ENCODE measurements at regions not wholly inside any gene's neighbourhood (a gene's known extent, or its start where the extent isn't known, plus 50 kb on each side); places are given as distances from the start of the nearest gene placed in this dataset.
A peak's percentile ranks its signal among the peaks of the same experiment; 100 is the strongest.

GRCh38 chr5:45774528-45774927 is 78.3 kb upstream of the HCN1 start:
- no peak overlapping the region for H3K9ac ChIP-seq (replicated peaks in 1 of 4; ENCODE audit: extremely low read depth in 1 of 4, low read depth in 3 of 4, low read length in 3 of 4)
- H3K23ac ChIP-seq (ENCODE audit: insufficient read length): no peak overlapping the region
- H2AFZ ChIP-seq (ENCODE audit: low read length): no peak overlapping the region
- H3K27ac ChIP-seq (ENCODE audit: low read depth, low read length): no peak overlapping the region
- H4K20me1 ChIP-seq (replicated peaks in 1 of 2; ENCODE audit: control insufficient read depth in 1 of 2, insufficient read depth in 2 of 2, low read length in 2 of 2): no peaks in the 10 kb centered on the region
- no peaks in the 10 kb centered on the region for H3K27me3 ChIP-seq (replicated peaks in 1 of 4; ENCODE audit: control insufficient read depth in 3 of 4, extremely low read depth in 1 of 4, insufficient read depth in 3 of 4, low read length in 3 of 4)
- H3K9me3 ChIP-seq (ENCODE audit: insufficient read depth in 2 of 2, low read depth in 1 of 2, low read length in 1 of 2): no peaks in the 10 kb centered on the region
- no peak overlapping the region for H2BK15ac ChIP-seq (ENCODE audit: low read length)
- FAIRE-seq (no peak), DNase-seq (ENCODE audit: low read depth in 1 of 2, low spot score in 2 of 2) (no peak)
- no peak overlapping the region for H2BK120ac ChIP-seq (replicated peaks; ENCODE audit: low read depth, low read length)
- H3K56ac ChIP-seq (replicated peaks; ENCODE audit: insufficient read length, low read depth, low read length): no peak overlapping the region
- ChIA-PET CTCF (ENCODE audit: partially characterized antibody) (interaction anchor here (0.6 to 1.6 kb wide), 5 partner anchors 8 to 134 kb away, joined by 3 to 5 read pairs (median 3); no protein-coding TSS in a partner anchor), POLR2A (ENCODE audit: partially characterized antibody) (no interaction called here)
- no peak overlapping the region for H2BK5ac ChIP-seq (ENCODE audit: low read depth, low read length)
- H2AK5ac ChIP-seq (ENCODE audit: low read depth, low read length): no peak overlapping the region
- H3K23me2 ChIP-seq (ENCODE audit: low read depth, low read length): no peaks in the 10 kb centered on the region
- no peak overlapping the region for H3K4ac ChIP-seq (replicated peaks; ENCODE audit: insufficient read length, low read depth, low read length)
- no peak overlapping the region for H4K8ac ChIP-seq (ENCODE audit: extremely low read depth, insufficient read depth, low read length)
- H3K4me2 ChIP-seq (ENCODE audit: insufficient read depth in 1 of 2, low read depth in 2 of 2, low read length in 2 of 2): no peak overlapping the region
- no peaks in the 10 kb centered on the region for H3K79me1 ChIP-seq (ENCODE audit: low read depth, low read length)
- H3K4me1 ChIP-seq (replicated peaks in 1 of 4; ENCODE audit: control insufficient read depth in 3 of 4, insufficient read depth in 4 of 4, low read length in 3 of 4): no peaks in the 10 kb centered on the region
- H2BK20ac ChIP-seq (ENCODE audit: low read length): no peak overlapping the region
- H3K18ac ChIP-seq (ENCODE audit: extremely low read depth, low read length): no peak overlapping the region
- no peak overlapping the region for H4K91ac ChIP-seq (replicated peaks; ENCODE audit: insufficient read length, low read length)
- 82% methylated on average over 1 of the region's 1 CpG; no CpG with 5 or more reads in 1 of the 2 experiments for WGBS, 2 experiments (ENCODE audit: extremely low coverage in 1 of 2, insufficient coverage in 1 of 2, insufficient read length in 1 of 2, insufficient replicate concordance in 2 of 2, low coverage in 1 of 2, low lambda C conversion rate in 2 of 2, missing lambda C conversion rate in 1 of 2)
- no peak for TF ChIP-seq BCL11A (IDR thresholded peaks at IDR 0.05; ENCODE audit: low read depth in 2 of 2, low read length in 2 of 2)
- TF ChIP-seq RAD21 (IDR thresholded peaks at IDR 0.05 in 1 of 2, conservative IDR thresholded peaks at IDR 0.05 in 1 of 2; ENCODE audit: low read depth in 2 of 2, low read length in 2 of 2): peak in 1 of 2 experiments; percentile 57; a peak in 3 of 4 replicates
- no peak for TF ChIP-seq SIX5 (IDR thresholded peaks at IDR 0.05; ENCODE audit: low read depth, low read length)
- TF ChIP-seq CEBPB (IDR thresholded peaks at IDR 0.05; ENCODE audit: low read depth, low read length): no peak
- no peak for TF ChIP-seq BRCA1 (IDR thresholded peaks at IDR 0.05; ENCODE audit: low read depth, low read length)
- TF ChIP-seq KDM4A (IDR thresholded peaks at IDR 0.05; ENCODE audit: low read depth, low read length, severe bottlenecking): no peak
- no peak for TF ChIP-seq ATF2 (IDR thresholded peaks at IDR 0.05; ENCODE audit: low read length)
- peak in 1 of 3 experiments; percentile 28; a peak in 2 of 4 replicates for TF ChIP-seq CTCF (IDR thresholded peaks at IDR 0.05; ENCODE audit: control extremely low read depth in 1 of 3, insufficient read depth in 1 of 3, low read depth in 1 of 3, low read length in 3 of 3)
- TF ChIP-seq HDAC2 (IDR thresholded peaks at IDR 0.05; ENCODE audit: borderline replicate concordance in 1 of 2, low read depth in 2 of 2, low read length in 2 of 2): no peak
- no peak overlapping the region for H3K14ac ChIP-seq (ENCODE audit: insufficient read length)
- H3K36me3 ChIP-seq (ENCODE audit: control insufficient read depth in 2 of 4, insufficient read depth in 4 of 4, low read length in 3 of 4): no peaks in the 10 kb centered on the region
- H3K4me3 ChIP-seq (ENCODE audit: extremely low read depth in 1 of 4, insufficient read depth in 2 of 4, low read depth in 3 of 4, low read length in 4 of 4): no peak overlapping the region
- no peak overlapping the region for H2BK12ac ChIP-seq (ENCODE audit: low read depth, low read length)
- no peak overlapping the region for H4K5ac ChIP-seq (ENCODE audit: insufficient read length, low read depth, low read length)
- H3K79me2 ChIP-seq (ENCODE audit: control insufficient read depth in 1 of 2, insufficient read depth in 2 of 2, low read length in 2 of 2): no peaks in the 10 kb centered on the region
